ENCODE measurements at regions not wholly inside any gene's neighbourhood (a gene's known extent, or its start where the extent isn't known, plus 50 kb on each side); places are given as distances from the start of the nearest gene placed in this dataset.
"Not testable (repeated sequence)": the region's sequence is repeated elsewhere in the genome, so short reads cannot be mapped to it uniquely, and the experiment has no call there.

- no peak overlapping the region for H3K27ac Mint-ChIP-seq
- H3K4me3 Mint-ChIP-seq: no peak overlapping the region
- H3K4me1 Mint-ChIP-seq: no peaks in the 10 kb centered on the region
- H3K36me3 Mint-ChIP-seq: no peaks in the 10 kb centered on the region
- peaks cover 0 to 1% (median 0%) of the 10 kb centered on the region in 3 donors for H3K27me3 Mint-ChIP-seq (ENCODE audit: low read depth in 3 of 3)
- no peak for DNase-seq
- peaks cover 9 to 62% (median 28%) of the 10 kb centered on the region in 6 donors for H3K9me3 Mint-ChIP-seq
Observed at GRCh38 chr10:65660006-65660405, 1265.8 kb upstream of the LRRTM3 start.

GRCh38 chr10:65670087-65670486 is 1255.7 kb upstream of the LRRTM3 start:
- peaks cover 0 to 4% (median 0%) of the 10 kb centered on the region in 3 donors for H3K36me3 Mint-ChIP-seq
- H3K4me1 Mint-ChIP-seq: no peaks in the 10 kb centered on the region
- H3K4me3 Mint-ChIP-seq: no peak overlapping the region
- H3K27me3 Mint-ChIP-seq (ENCODE audit: low read depth in 3 of 3): no peaks in the 10 kb centered on the region
- H3K9me3 Mint-ChIP-seq: peaks cover 3 to 56% (median 19%) of the 10 kb centered on the region in 6 donors
- no peak overlapping the region for H3K27ac Mint-ChIP-seq
- DNase-seq: no peak

GRCh38 chr10:65670596-65670995 is 1255.2 kb upstream of the LRRTM3 start:
- H3K4me3 Mint-ChIP-seq; H3K27ac Mint-ChIP-seq; H3K4me1 Mint-ChIP-seq; H3K36me3 Mint-ChIP-seq; DNase-seq; H3K27me3 Mint-ChIP-seq (ENCODE audit: low read depth in 3 of 3): not testable (repeated sequence)
- peaks cover 0 to 55% (median 17%) of the 10 kb centered on the region in 6 donors for H3K9me3 Mint-ChIP-seq

- Mint-ChIP-seq H3K4me3 (no peak overlapping the region), H3K27me3 (ENCODE audit: low read depth in 3 of 3) (no peaks in the 10 kb centered on the region), H3K9me3 (peaks cover 3 to 44% (median 14%) of the 10 kb centered on the region in 6 donors), H3K27ac (no peak overlapping the region), H3K4me1 (no peaks in the 10 kb centered on the region), H3K36me3 (peaks cover 0 to 4% (median 0%) of the 10 kb centered on the region in 3 donors)
- DNase-seq: no peak
Observed at GRCh38 chr10:65675236-65675635, 1250.6 kb upstream of the LRRTM3 start.

- no peak for DNase-seq
- no peaks in the 10 kb centered on the region for H3K4me1 Mint-ChIP-seq
- H3K36me3 Mint-ChIP-seq: no peaks in the 10 kb centered on the region
- no peak overlapping the region for H3K27ac Mint-ChIP-seq
- H3K4me3 Mint-ChIP-seq: no peak overlapping the region
- peaks cover 18 to 37% (median 25%) of the 10 kb centered on the region in 6 donors for H3K9me3 Mint-ChIP-seq
- no peaks in the 10 kb centered on the region for H3K27me3 Mint-ChIP-seq (ENCODE audit: low read depth in 3 of 3)
Observed at GRCh38 chr10:65684896-65685295, 1240.9 kb upstream of the LRRTM3 start.

- no peak overlapping the region for H3K27ac Mint-ChIP-seq
- H3K9me3 Mint-ChIP-seq: peaks cover 10 to 46% (median 30%) of the 10 kb centered on the region in 6 donors
- H3K27me3 Mint-ChIP-seq (ENCODE audit: low read depth in 3 of 3): peaks cover 0 to 2% (median 0%) of the 10 kb centered on the region in 3 donors
- DNase-seq: no peak
- H3K4me3 Mint-ChIP-seq: no peak overlapping the region
- H3K4me1 Mint-ChIP-seq: no peaks in the 10 kb centered on the region
- H3K36me3 Mint-ChIP-seq: no peaks in the 10 kb centered on the region
Observed at GRCh38 chr10:65701168-65701776, 1224.6 kb upstream of the LRRTM3 start.

GRCh38 chr10:65708057-65708456 is 1217.8 kb upstream of the LRRTM3 start:
- H3K27me3 Mint-ChIP-seq (ENCODE audit: low read depth in 3 of 3): no peaks in the 10 kb centered on the region
- H3K27ac Mint-ChIP-seq: no peak overlapping the region
- no peaks in the 10 kb centered on the region for H3K36me3 Mint-ChIP-seq
- H3K4me3 Mint-ChIP-seq: no peak overlapping the region
- no peak for DNase-seq
- no peaks in the 10 kb centered on the region for H3K4me1 Mint-ChIP-seq
- H3K9me3 Mint-ChIP-seq: peaks cover 7 to 38% (median 19%) of the 10 kb centered on the region in 6 donors

GRCh38 chr10:65710306-65710705 is 1215.5 kb upstream of the LRRTM3 start:
- Mint-ChIP-seq H3K27ac (no peak overlapping the region), H3K36me3 (no peaks in the 10 kb centered on the region), H3K9me3 (peaks cover 11 to 46% (median 28%) of the 10 kb centered on the region in 6 donors), H3K27me3 (ENCODE audit: low read depth in 3 of 3) (no peaks in the 10 kb centered on the region), H3K4me3 (no peak overlapping the region), H3K4me1 (no peaks in the 10 kb centered on the region)
- no peak for DNase-seq

GRCh38 chr10:65719790-65720189 is 1206.0 kb upstream of the LRRTM3 start:
- Mint-ChIP-seq H3K9me3 (peaks cover 11 to 45% (median 24%) of the 10 kb centered on the region in 6 donors), H3K27me3 (ENCODE audit: low read depth in 3 of 3) (no peaks in the 10 kb centered on the region), H3K36me3 (no peaks in the 10 kb centered on the region), H3K27ac (no peak overlapping the region), H3K4me3 (no peak overlapping the region), H3K4me1 (no peaks in the 10 kb centered on the region)
- no peak for DNase-seq

- no peak for DNase-seq
- Mint-ChIP-seq H3K4me1 (no peaks in the 10 kb centered on the region), H3K9me3 (peaks cover 6 to 35% (median 17%) of the 10 kb centered on the region in 6 donors), H3K36me3 (no peaks in the 10 kb centered on the region), H3K27ac (no peak overlapping the region), H3K4me3 (no peak overlapping the region), H3K27me3 (ENCODE audit: low read depth in 3 of 3) (no peaks in the 10 kb centered on the region)
Observed at GRCh38 chr10:65720901-65721300, 1204.9 kb upstream of the LRRTM3 start.

GRCh38 chr10:65723525-65723924 is 1202.3 kb upstream of the LRRTM3 start:
- no peaks in the 10 kb centered on the region for H3K27me3 Mint-ChIP-seq (ENCODE audit: low read depth in 3 of 3)
- no peak for DNase-seq
- H3K4me3 Mint-ChIP-seq: no peak overlapping the region
- H3K36me3 Mint-ChIP-seq: no peaks in the 10 kb centered on the region
- no peak overlapping the region for H3K27ac Mint-ChIP-seq
- peaks cover 5 to 34% (median 16%) of the 10 kb centered on the region in 6 donors for H3K9me3 Mint-ChIP-seq
- H3K4me1 Mint-ChIP-seq: no peaks in the 10 kb centered on the region

GRCh38 chr10:65735382-65735781 is 1190.5 kb upstream of the LRRTM3 start:
- no peak for DNase-seq
- no peak overlapping the region for H3K27ac Mint-ChIP-seq
- H3K4me3 Mint-ChIP-seq: no peak overlapping the region
- peaks cover 4 to 31% (median 23%) of the 10 kb centered on the region in 6 donors for H3K9me3 Mint-ChIP-seq
- no peaks in the 10 kb centered on the region for H3K36me3 Mint-ChIP-seq
- no peaks in the 10 kb centered on the region for H3K4me1 Mint-ChIP-seq
- no peaks in the 10 kb centered on the region for H3K27me3 Mint-ChIP-seq (ENCODE audit: low read depth in 3 of 3)

- H3K27ac Mint-ChIP-seq: no peak overlapping the region
- no peak overlapping the region for H3K4me3 Mint-ChIP-seq
- H3K4me1 Mint-ChIP-seq: no peaks in the 10 kb centered on the region
- H3K27me3 Mint-ChIP-seq (ENCODE audit: low read depth in 3 of 3): no peaks in the 10 kb centered on the region
- no peak for DNase-seq
- H3K36me3 Mint-ChIP-seq: no peaks in the 10 kb centered on the region
- H3K9me3 Mint-ChIP-seq: peaks cover 0 to 19% (median 7%) of the 10 kb centered on the region in 6 donors
Observed at GRCh38 chr10:65742906-65743305, 1182.9 kb upstream of the LRRTM3 start.

GRCh38 chr10:65751218-65751617 is 1174.6 kb upstream of the LRRTM3 start:
- Mint-ChIP-seq H3K4me1 (no peaks in the 10 kb centered on the region), H3K27ac (no peak overlapping the region), H3K4me3 (no peak overlapping the region), H3K9me3 (peaks cover 0 to 26% (median 9%) of the 10 kb centered on the region in 6 donors), H3K36me3 (no peaks in the 10 kb centered on the region), H3K27me3 (ENCODE audit: low read depth in 3 of 3) (peaks cover 0 to 2% (median 0%) of the 10 kb centered on the region in 3 donors)
- no peak for DNase-seq

GRCh38 chr10:65751896-65752295 is 1173.9 kb upstream of the LRRTM3 start:
- H3K27ac Mint-ChIP-seq: no peak overlapping the region
- no peak for DNase-seq
- no peaks in the 10 kb centered on the region for H3K4me1 Mint-ChIP-seq
- no peak overlapping the region for H3K4me3 Mint-ChIP-seq
- no peaks in the 10 kb centered on the region for H3K36me3 Mint-ChIP-seq
- H3K27me3 Mint-ChIP-seq (ENCODE audit: low read depth in 3 of 3): peaks cover 0 to 2% (median 0%) of the 10 kb centered on the region in 3 donors
- H3K9me3 Mint-ChIP-seq: peaks cover 0 to 26% (median 9%) of the 10 kb centered on the region in 6 donors

Data from immature natural killer cell (primary cell).